IMR-90 (cell line): ENCODE measurements at regions not wholly inside any gene's neighbourhood (a gene's known extent, or its start where the extent isn't known, plus 50 kb on each side); places are given as distances from the start of the nearest gene placed in this dataset.

ENCODE experiments used
- ATAC-seq: fragments of 200-7000 bp; cut with Tn5 transposase; 2 replicates; pipeline ENCODE4 v1.9.1; 2020; ENCODE audit warnings: low read depth, mild to moderate bottlenecking, moderate library complexity
- BruUV-seq: library from RNA; stranded (reverse); fragments of 400-500 nt; replicated peaks from 2 replicates; lab custom pipeline; 2021; lab: Mats Ljungman, UMichigan
- CTCF ChIA-PET: fragments of 300-600 bp; formaldehyde crosslinking; extraction: SDS; loops from one replicate; lab custom pipeline; 2021; ENCODE audit warnings: antibody characterized with exemption; lab: Yijun Ruan, JAX
- POLR2A ChIA-PET: fragments of 300-600 bp; sonication (Branson Sonifier 250); formaldehyde crosslinking; loops from one replicate; lab custom pipeline; 2022; ENCODE audit warnings: antibody characterized with exemption; ENCODE audit not compliant: unreplicated experiment; lab: Charles Lee
- DNase-seq: peaks from one replicate; pipeline ENCODE4 v3.0.0; 2013
- H2AFZ ChIP-seq: replicated peaks from 2 replicates; pipeline ENCODE3; 2013; ENCODE audit warnings: low read length, mild to moderate bottlenecking; ENCODE audit not compliant: poor library complexity
- H2AK5ac ChIP-seq: 2 replicates; pipeline ENCODE4 v1.6.1; 2013; ENCODE audit warnings: low read depth, low read length, inconsistent platforms
- H2AK9ac ChIP-seq: replicated peaks from 2 replicates; pipeline ENCODE3; 2013; ENCODE audit warnings: mild to moderate bottlenecking, low read depth, low read length, moderate library complexity; ENCODE audit not compliant: poor library complexity
- H2BK120ac ChIP-seq: 2 replicates; pipeline ENCODE4 v1.6.1; 2013; ENCODE audit warnings: low read depth, low read length, inconsistent platforms
- H2BK15ac ChIP-seq: 3 replicates; pipeline ENCODE4 v1.6.1; 2013; ENCODE audit warnings: low read depth, low read length, inconsistent platforms
- H2BK20ac ChIP-seq: 2 replicates; pipeline ENCODE4 v1.6.1; 2013; ENCODE audit warnings: low read depth, mild to moderate bottlenecking, inconsistent platforms, low read length, moderate library complexity
- H2BK5ac ChIP-seq: 2 replicates; pipeline ENCODE4 v1.6.1; 2013; ENCODE audit warnings: mild to moderate bottlenecking, low read depth, low read length, inconsistent platforms; ENCODE audit not compliant: poor library complexity, severe bottlenecking
- H3K14ac ChIP-seq: replicated peaks from 2 replicates; pipeline ENCODE4 v1.6.1; 2013; ENCODE audit warnings: low read depth, low read length, inconsistent platforms
- H3K18ac ChIP-seq: 2 replicates; pipeline ENCODE4 v1.6.1; 2013; ENCODE audit warnings: low read depth, low read length, control low read depth
- H3K23ac ChIP-seq: 2 replicates; pipeline ENCODE4 v1.6.1; 2013; ENCODE audit warnings: low read depth, low read length, inconsistent platforms
- H3K27ac ChIP-seq: 2 replicates; pipeline ENCODE4 v1.5.1; 2013; ENCODE audit warnings: mild to moderate bottlenecking, control low read depth, low read length; ENCODE audit not compliant: insufficient read depth
- H3K27me3 ChIP-seq: 2 replicates; pipeline ENCODE4 v1.6.1; 2013; ENCODE audit warnings: low read length; ENCODE audit not compliant: control insufficient read depth, insufficient read depth
- H3K36me3 ChIP-seq: 2 replicates; pipeline ENCODE4 v1.6.1; 2013; ENCODE audit warnings: low read length, mixed read lengths; ENCODE audit not compliant: control insufficient read depth, insufficient read depth
- H3K4ac ChIP-seq: 2 replicates; pipeline ENCODE4 v1.6.1; 2013; ENCODE audit warnings: low read depth, low read length, inconsistent platforms
- H3K4me1 ChIP-seq: 2 replicates; pipeline ENCODE4 v1.6.1; 2013; ENCODE audit warnings: low read length, mixed read lengths; ENCODE audit not compliant: control insufficient read depth, insufficient read depth
- H3K4me2 ChIP-seq: 2 replicates; pipeline ENCODE4 v1.6.1; 2013; ENCODE audit warnings: low read depth, mild to moderate bottlenecking, control low read depth, low read length, moderate library complexity
- H3K4me3 ChIP-seq: 2 replicates; pipeline ENCODE4 v1.5.1; 2013; ENCODE audit warnings: low read depth, mild to moderate bottlenecking, control low read depth, low read length, moderate library complexity; ENCODE audit not compliant: insufficient read depth
- H3K56ac ChIP-seq: 2 replicates; pipeline ENCODE4 v1.6.1; 2013; ENCODE audit warnings: low read length, inconsistent platforms; ENCODE audit not compliant: insufficient read depth; ENCODE audit errors: extremely low read depth
- H3K79me1 ChIP-seq, 2 experiments: 2 replicates each; pipeline ENCODE4 v1.6.1; 2013; ENCODE audit warnings: low read length in 2 of 2, inconsistent platforms in 1 of 2, low read depth in 1 of 2
- H3K9ac ChIP-seq: 2 replicates; pipeline ENCODE4 v1.6.1; 2013; ENCODE audit warnings: low read depth, low read length, control low read depth
- H3K9me1 ChIP-seq: 2 replicates; pipeline ENCODE4 v1.6.1; 2013; ENCODE audit warnings: low read length, inconsistent platforms; ENCODE audit not compliant: insufficient read depth
- H3K9me3 ChIP-seq: 2 replicates; pipeline ENCODE4 v1.6.1; 2013; ENCODE audit warnings: low read length; ENCODE audit not compliant: control insufficient read depth, insufficient read depth
- H4K20me1 ChIP-seq: 2 replicates; pipeline ENCODE4 v1.6.1; 2013; ENCODE audit warnings: low read length, inconsistent platforms; ENCODE audit not compliant: insufficient read depth
- H4K5ac ChIP-seq: 2 replicates; pipeline ENCODE4 v1.6.1; 2013; ENCODE audit warnings: mild to moderate bottlenecking, low read depth, low read length, control low read depth
- H4K8ac ChIP-seq, 2 experiments: 2 replicates each; pipeline ENCODE4 v1.6.1; 2013; ENCODE audit warnings: low read depth in 2 of 2, low read length in 2 of 2, control low read depth in 1 of 2, inconsistent platforms in 1 of 2
- H4K91ac ChIP-seq: 2 replicates; pipeline ENCODE4 v1.6.1; 2013; ENCODE audit warnings: low read depth, low read length, inconsistent platforms; ENCODE audit not compliant: insufficient read depth
- BHLHE40 ChIP-seq: fragments of 150-350 bp; IDR thresholded peaks from 2 replicates; pipeline ENCODE4 v1.6.1; 2016; ENCODE audit warnings: mild to moderate bottlenecking, low read depth, low read length
- CEBPB ChIP-seq: IDR thresholded peaks from 2 replicates; pipeline ENCODE4 v1.6.1; 2012; ENCODE audit warnings: low read depth, low read length, improper control_type of control experiment
- ELK1 ChIP-seq: fragments of 150-350 bp; IDR thresholded peaks from 2 replicates; pipeline ENCODE4 v1.6.1; 2016; ENCODE audit warnings: low read depth, mild to moderate bottlenecking, low read length, moderate library complexity, borderline replicate concordance
- FOS ChIP-seq: fragments of 150-350 bp; IDR thresholded peaks from 2 replicates; pipeline ENCODE4 v1.6.1; 2016; ENCODE audit warnings: low read depth, low read length
- MAFK ChIP-seq: IDR thresholded peaks from 2 replicates; pipeline ENCODE4 v1.6.1; 2012; ENCODE audit warnings: low read depth, low read length, improper control_type of control experiment
- MAZ ChIP-seq: IDR thresholded peaks from 2 replicates; pipeline ENCODE4 v1.6.1; 2012; ENCODE audit warnings: low read depth, mild to moderate bottlenecking, low read length, improper control_type of control experiment, moderate library complexity, borderline replicate concordance
- MXI1 ChIP-seq: IDR thresholded peaks from 2 replicates; pipeline ENCODE4 v1.6.1; 2012; ENCODE audit warnings: low read depth, mild to moderate bottlenecking, low read length, moderate library complexity, borderline replicate concordance
- NFE2L2 ChIP-seq: fragments of 150-350 bp; IDR thresholded peaks from 2 replicates; pipeline ENCODE4 v1.6.1; 2016; ENCODE audit warnings: low read depth, mild to moderate bottlenecking, low read length
- POLR2A ChIP-seq: IDR thresholded peaks from 2 replicates; pipeline ENCODE4 v1.6.1; 2012; ENCODE audit warnings: mild to moderate bottlenecking, low read depth, low read length
- RAD21 ChIP-seq: IDR thresholded peaks from 2 replicates; pipeline ENCODE4 v1.6.1; 2012; ENCODE audit warnings: low read length, improper control_type of control experiment
- RCOR1 ChIP-seq: IDR thresholded peaks from 2 replicates; pipeline ENCODE4 v1.6.1; 2012; ENCODE audit warnings: mild to moderate bottlenecking, low read length, improper control_type of control experiment; ENCODE audit not compliant: insufficient replicate concordance
- RFX5 ChIP-seq: IDR thresholded peaks from 2 replicates; pipeline ENCODE4 v1.8.0; 2012; ENCODE audit warnings: low read depth, mild to moderate bottlenecking, low read length, moderate library complexity
- SMC3 ChIP-seq: fragments of 150-350 bp; IDR thresholded peaks from 2 replicates; pipeline ENCODE4 v1.6.1; 2016; ENCODE audit warnings: low read depth, mild to moderate bottlenecking, antibody characterized with exemption, low read length, moderate library complexity
- USF2 ChIP-seq: fragments of 150-350 bp; IDR thresholded peaks from 2 replicates; pipeline ENCODE4 v1.6.1; 2017; ENCODE audit warnings: mild to moderate bottlenecking, antibody characterized with exemption, low read length, low read depth
- WGBS, 2 experiments: methylation state at CpG; one replicate each; pipeline versions ENCODE4 v1.1.5 to v1.1.7; 2013; ENCODE audit warnings: missing lambda C conversion rate in 2 of 2; ENCODE audit not compliant: insufficient read length in 1 of 2; ENCODE audit errors: extremely low coverage in 2 of 2; 5-methylcytosine and 5-hydroxymethylcytosine counted together
- dilution Hi-C: fragments of 300-500 bp; cut with HindIII; formaldehyde crosslinking; loops from one replicate; pipeline ENCODE4 v1.14.3; 2018; ENCODE audit warnings: low sequenced_read_pairs; ENCODE audit not compliant: unreplicated experiment
- in situ Hi-C: fragments of 300-500 bp; cut with MboI; formaldehyde crosslinking; loops from 3 replicates; pipeline ENCODE4 v1.14.3; 2019; ENCODE audit warnings: low sequenced_read_pairs, inconsistent platforms, mixed read lengths
- intact Hi-C: fragments of 100-400 bp; cut with micrococcal nuclease; formaldehyde crosslinking; loops from 2 replicates; pipeline ENCODE4 v1.10.0; 2022

DNA sequence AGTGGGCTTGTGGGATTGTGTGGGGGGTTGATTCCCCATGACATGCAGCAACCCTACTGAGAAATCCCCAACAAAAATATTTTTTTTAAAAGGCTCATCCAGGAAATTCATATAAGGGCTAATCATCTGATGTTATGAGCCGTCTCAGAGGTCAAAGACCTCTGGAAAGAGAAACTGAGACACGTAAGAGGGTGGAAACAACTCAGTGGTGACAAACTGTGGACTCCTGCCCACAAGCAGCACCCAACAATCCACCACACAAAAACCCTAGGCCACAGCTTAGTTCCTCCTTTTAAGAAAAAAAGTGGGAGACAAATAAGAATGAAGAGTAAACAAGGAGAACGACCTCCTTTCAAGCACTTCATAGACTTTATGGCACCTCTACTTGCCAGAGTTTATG lies 1096.1 kb upstream of the NRXN1 start:
- H3K4ac ChIP-seq, result peak overlapping the region; percentile 15; the same call in 1 of the 2 replicates
- H2BK15ac ChIP-seq, result peak overlapping the region; percentile 42; the same call in 1 of the 3 replicates
- 0 out of 2 replicates have a peak overlapping the region, but pooled peaks have one; percentile 39 for H3K4me2 ChIP-seq
- peak overlapping the region; percentile 49; the same call in 1 of the 2 replicates for H4K5ac ChIP-seq
- H3K4me3 ChIP-seq, result no peak overlapping the region
- no peaks in the 10 kb centered on the region for H4K20me1 ChIP-seq
- dilution Hi-C loops, result no loop called here
- H3K27ac ChIP-seq, result no peak overlapping the region
- H3K27me3 ChIP-seq, result no peaks in the 10 kb centered on the region
- intact Hi-C loops, result no loop called here
- no peak overlapping the region for H2AK9ac ChIP-seq
- no peak overlapping the region for H2AK5ac ChIP-seq
- no peaks in the 10 kb centered on the region for H3K9me1 ChIP-seq
- H3K36me3 ChIP-seq, result no peaks in the 10 kb centered on the region
- TF ChIP-seq ELK1 (no peak), POLR2A (no peak), RFX5 (no peak), BHLHE40 (no peak), SMC3 (no peak), NFE2L2 (no peak), RCOR1 (no peak), MAZ (no peak), CEBPB (no peak), MXI1 (no peak), MAFK (no peak), RAD21 (no peak), USF2 (no peak), FOS (no peak)
- no peak overlapping the region for H4K91ac ChIP-seq
- H3K9ac ChIP-seq, result no peak overlapping the region
- ChIA-PET POLR2A (no interaction called here), CTCF (no interaction called here)
- no CpG with 5 or more reads among the region's 3 CpGs for WGBS, 2 experiments
- no TSS peak for BruUV-seq
- H3K23ac ChIP-seq, result no peak overlapping the region
- DNase-seq, result peak; percentile 18
- H4K8ac ChIP-seq, result peak overlapping the region in 1 of 2 experiments; percentile 81; a peak in 2 of 4 replicates
- 0 out of 2 replicates have a peak overlapping the region, but pooled peaks have one; percentile 70 for H3K18ac ChIP-seq
- no peaks in the 10 kb centered on the region for H3K9me3 ChIP-seq
- peak overlapping the region; percentile 33; the same call in 1 of the 2 replicates for H2BK20ac ChIP-seq
- ATAC-seq, result peak; percentile 44
- H2AFZ ChIP-seq, result peak overlapping the region; percentile 64
- peak overlapping the region; percentile 37; the same call in 1 of the 2 replicates for H3K14ac ChIP-seq
- peak overlapping the region; percentile 72 for H2BK120ac ChIP-seq
- H3K56ac ChIP-seq, result no peak overlapping the region; the same call in 1 of the 2 replicates
- H3K79me1 ChIP-seq, result no peaks in the 10 kb centered on the region
- H3K4me1 ChIP-seq, result peaks cover 2% of the 10 kb centered on the region
- H2BK5ac ChIP-seq, result no peak overlapping the region
- in situ Hi-C loops, result no loop called here
